GM12878 (cell line): ENCODE measurements at regions not wholly inside any gene's neighbourhood (a gene's known extent, or its start where the extent isn't known, plus 50 kb on each side); places are given as distances from the start of the nearest gene placed in this dataset.

Experiments
- ATAC-seq: fragments of 200-7000 bp; cut with Tn5 transposase; 3 replicates; pipeline ENCODE4 v1.9.1; 2020; ENCODE audit warnings: mild to moderate bottlenecking, moderate library complexity
- BruUV-seq: library from RNA; stranded (reverse); fragments of 400-500 nt; replicated peaks from 2 replicates; lab custom pipeline; 2021; lab: Mats Ljungman, UMichigan
- CTCF ChIA-PET: fragments of 300-600 bp; sonication (Branson Sonifier 250); formaldehyde crosslinking; extraction: SDS; loops from one replicate; lab custom pipeline; 2021; ENCODE audit warnings: inconsistent platforms; lab: Yijun Ruan, JAX
- POLR2A ChIA-PET: fragments of 350-600 bp; formaldehyde crosslinking; extraction: SDS; loops from one replicate; lab custom pipeline; 2021; ENCODE audit warnings: inconsistent platforms; lab: Charles Lee
- RAD21 ChIA-PET: fragments of 300-600 bp; sonication (Branson Sonifier 250); formaldehyde crosslinking; loops from one replicate; lab custom pipeline; 2023; ENCODE audit warnings: antibody characterized with exemption; ENCODE audit not compliant: unreplicated experiment; lab: Charles Lee
- SMC1A ChIA-PET: fragments of 300-600 bp; sonication (Branson Sonifier 250); formaldehyde crosslinking; loops from one replicate; lab custom pipeline; 2023; ENCODE audit not compliant: unreplicated experiment, uncharacterized antibody; lab: Charles Lee
- DNase-seq: peaks from one replicate; pipeline ENCODE4 v3.0.0-alpha.2; 2011; ENCODE audit warnings: low read depth, low spot score
- FAIRE-seq: peaks from 3 replicates; lab custom pipeline; 2011; peaks lifted over from hg19 to GRCh38; lab: Jason Lieb, UNC
- H2AFZ ChIP-seq: 2 replicates; pipeline ENCODE4 v1.6.0; 2011; ENCODE audit warnings: low read depth, low read length, control low read depth; ENCODE audit not compliant: control insufficient read depth
- H3K27ac ChIP-seq: 2 replicates; pipeline ENCODE4 v1.5.1; 2011; ENCODE audit warnings: control low read depth; ENCODE audit not compliant: control insufficient read depth, insufficient read depth
- H3K27me3 ChIP-seq, 2 experiments: replicated peaks in 1 of 2; 2 replicates each; pipeline versions ENCODE4 v1.6.0 to v1.6.1; 2011; ENCODE audit warnings: low read length in 1 of 2; ENCODE audit not compliant: control insufficient read depth in 2 of 2, insufficient read depth in 2 of 2
- H3K36me3 ChIP-seq, 2 experiments: 2 replicates each; pipeline ENCODE4 v1.5.1; 2011; ENCODE audit warnings: low read length in 1 of 2; ENCODE audit not compliant: control insufficient read depth in 2 of 2, insufficient read depth in 2 of 2
- H3K4me1 ChIP-seq: 2 replicates; pipeline ENCODE4 v1.6.1; 2011; ENCODE audit warnings: mild to moderate bottlenecking, low read length, moderate library complexity, mixed read lengths; ENCODE audit not compliant: control insufficient read depth, insufficient read depth
- H3K4me2 ChIP-seq: 2 replicates; pipeline ENCODE4 v1.6.0; 2011; ENCODE audit warnings: control low read depth; ENCODE audit not compliant: control insufficient read depth, insufficient read depth
- H3K4me3 ChIP-seq: fragments of 200-600 bp; sonication (generic); 2 replicates; pipeline ENCODE4 v1.5.1; 2016
- H3K79me2 ChIP-seq: 2 replicates; pipeline ENCODE4 v1.6.0; 2011; ENCODE audit warnings: low read length; ENCODE audit not compliant: control insufficient read depth, insufficient read depth
- H3K9ac ChIP-seq: 2 replicates; pipeline ENCODE4 v1.8.0; 2011; ENCODE audit warnings: low read length, control low read depth, mixed read lengths; ENCODE audit not compliant: control insufficient read depth, insufficient read depth
- H3K9me3 ChIP-seq: replicated peaks from 3 replicates; pipeline ENCODE4 v1.5.1; 2011; ENCODE audit warnings: mild to moderate bottlenecking, low read length; ENCODE audit not compliant: control insufficient read depth, insufficient read depth
- H4K20me1 ChIP-seq: 2 replicates; pipeline ENCODE4 v1.6.0; 2011; ENCODE audit not compliant: control insufficient read depth, insufficient read depth
- ASH2L ChIP-seq: fragments of 300-600, 200-600 bp; sonication (generic); IDR thresholded peaks from 2 replicates; pipeline ENCODE4 v1.6.1; 2017; ENCODE audit warnings: low read depth, mild to moderate bottlenecking, borderline replicate concordance
- CHD1 ChIP-seq: IDR thresholded peaks from 2 replicates; pipeline ENCODE4 v1.6.1; 2012; ENCODE audit warnings: low read depth, low read length, improper control_type of control experiment
- CHD2 ChIP-seq: IDR thresholded peaks from 2 replicates; pipeline ENCODE4 v1.6.1; 2011; ENCODE audit warnings: low read depth, low read length, improper control_type of control experiment, borderline replicate concordance
- EP300 ChIP-seq, 2 experiments: fragments of 150-350 bp in 1 of 2; IDR thresholded peaks; 2 replicates each; pipeline ENCODE4 v1.6.1; 2011 to 2012; ENCODE audit warnings: low read depth in 2 of 2, low read length in 2 of 2, borderline replicate concordance in 1 of 2, improper control_type of control experiment in 1 of 2, inconsistent platforms in 1 of 2; ENCODE audit not compliant: control insufficient read depth in 1 of 2
- ESRRA ChIP-seq: IDR thresholded peaks from 2 replicates; pipeline ENCODE4 v1.6.1; 2012; ENCODE audit warnings: mild to moderate bottlenecking, low read length, improper control_type of control experiment
- HDAC2 ChIP-seq: fragments of 200-600 bp; sonication (generic); IDR thresholded peaks from 2 replicates; pipeline ENCODE4 v1.6.1; 2017
- IKZF2 ChIP-seq, 2 experiments: fragments of 450-650 bp; IDR thresholded peaks; 2 replicates each; pipeline ENCODE4 v1.6.1; 2017; ENCODE audit warnings: mild to moderate bottlenecking in 2 of 2, moderate library complexity in 2 of 2
- MTA2 ChIP-seq: fragments of 450-650 bp; IDR thresholded peaks from 2 replicates; pipeline ENCODE4 v1.6.1; 2016; ENCODE audit warnings: low read depth, mild to moderate bottlenecking, moderate library complexity
- NFYA ChIP-seq: IDR thresholded peaks from 2 replicates; pipeline ENCODE4 v1.6.1; 2011; ENCODE audit warnings: low read depth, mild to moderate bottlenecking, low read length, improper control_type of control experiment, borderline replicate concordance
- PKNOX1 ChIP-seq: fragments of 450-650 bp; IDR thresholded peaks from 2 replicates; pipeline ENCODE4 v1.6.1; 2016; ENCODE audit warnings: mild to moderate bottlenecking
- RAD51 ChIP-seq: fragments of 450-650 bp; IDR thresholded peaks from 2 replicates; pipeline ENCODE4 v1.6.1; 2016; ENCODE audit warnings: moderate library complexity, mild to moderate bottlenecking, inconsistent platforms
- RCOR1 ChIP-seq: conservative IDR thresholded peaks from 2 replicates; pipeline ENCODE4 v1.6.1; 2012; ENCODE audit warnings: low read depth, low read length, improper control_type of control experiment
- RELB ChIP-seq: fragments of 450-650 bp; IDR thresholded peaks from 2 replicates; pipeline ENCODE4 v1.6.1; 2017; ENCODE audit warnings: low read depth, mild to moderate bottlenecking, moderate library complexity
- SMAD1 ChIP-seq: fragments of 450-650 bp; IDR thresholded peaks from 2 replicates; pipeline ENCODE4 v1.6.1; 2018; ENCODE audit warnings: mild to moderate bottlenecking, low read depth; ENCODE audit not compliant: partially characterized antibody
- SRF ChIP-seq, 2 experiments: IDR thresholded peaks; 2 replicates each; pipeline ENCODE4 v1.6.1; 2011; ENCODE audit warnings: low read depth in 2 of 2, low read length in 2 of 2, mild to moderate bottlenecking in 1 of 2, moderate library complexity in 1 of 2
- SUZ12 ChIP-seq: fragments of 200-600 bp; sonication (generic); IDR thresholded peaks from one replicate; pipeline ENCODE4 v1.6.1; 2018; ENCODE audit warnings: antibody characterized with exemption, mild to moderate bottlenecking; ENCODE audit not compliant: unreplicated experiment
- TBL1XR1 ChIP-seq: IDR thresholded peaks from 2 replicates; pipeline ENCODE4 v1.6.1; 2012; ENCODE audit warnings: low read depth, low read length, improper control_type of control experiment
- ZNF384 ChIP-seq: IDR thresholded peaks from 2 replicates; pipeline ENCODE4 v1.6.1; 2012; ENCODE audit warnings: low read depth, mild to moderate bottlenecking, low read length, improper control_type of control experiment, borderline replicate concordance
- WGBS: methylation state at CpG from one replicate; pipeline ENCODE4 v1.1.6; 2016; ENCODE audit warnings: low lambda C conversion rate; ENCODE audit not compliant: insufficient replicate concordance, insufficient coverage; ENCODE audit errors: missing lambda C conversion rate; 5-methylcytosine and 5-hydroxymethylcytosine counted together
- in situ Hi-C: fragments of 300-500 bp; cut with MboI; formaldehyde crosslinking; loops from 9 replicates; pipeline ENCODE4 v1.14.3; 2018; ENCODE audit warnings: mixed read lengths
- intact Hi-C: fragments of 100-400 bp; cut with micrococcal nuclease; formaldehyde crosslinking; loops from one replicate; pipeline ENCODE4 v1.14.2; 2022; ENCODE audit not compliant: unreplicated experiment

DNA sequence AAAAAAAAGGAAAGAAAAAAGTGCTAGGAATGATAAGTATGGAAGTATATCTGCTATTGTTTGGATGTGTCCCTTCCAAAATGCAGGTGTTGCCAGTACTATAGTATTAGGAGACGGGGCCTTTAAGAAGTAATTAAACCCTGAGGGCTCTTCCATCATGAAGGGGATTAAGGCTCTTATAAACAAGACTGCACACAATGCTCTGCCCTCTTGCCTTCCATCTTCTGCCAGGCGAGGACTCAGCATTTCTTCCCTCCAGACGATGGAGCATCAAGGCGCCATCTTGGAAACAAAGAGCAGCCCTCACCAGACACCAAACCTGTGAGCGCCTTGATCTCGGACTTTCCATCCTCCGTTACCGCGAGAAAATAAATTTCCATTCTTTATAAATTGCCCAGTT lies 120.1 kb upstream of the GPM6A start:
- Histone ChIP-seq H2AFZ (no peak overlapping the region), H3K4me2 (no peak overlapping the region), H3K4me3 (no peak overlapping the region), H4K20me1 (no peaks in the 10 kb centered on the region), H3K9ac (no peak overlapping the region), H3K9me3 (no peaks in the 10 kb centered on the region), H3K4me1 (no peaks in the 10 kb centered on the region), H3K27ac (no peak overlapping the region), H3K79me2 (no peaks in the 10 kb centered on the region), H3K36me3 (no peaks in the 10 kb centered on the region), H3K27me3 (no peaks in the 10 kb centered on the region)
- FAIRE-seq (no peak), DNase-seq (no peak), ATAC-seq (no peak)
- ChIA-PET CTCF (no interaction called here), RAD21 (interaction anchor here (0.7 kb wide), 1 partner anchor 10 kb away, joined by 4 read pairs; no protein-coding TSS in a partner anchor), SMC1A (interaction anchor here (0.7 kb wide), 1 partner anchor 258 kb away, joined by 4 read pairs; no protein-coding TSS in a partner anchor), POLR2A (no interaction called here)
- WGBS, result 68% methylated on average over 8 of the region's 9 CpGs
- BruUV-seq, result no TSS peak
- TF ChIP-seq RAD51, result no peak
- TF ChIP-seq ZNF384, result no peak
- no peak for TF ChIP-seq CHD1
- no peak for TF ChIP-seq SMAD1
- no peak for TF ChIP-seq CHD2
- TF ChIP-seq SRF (IDR thresholded peaks at IDR 0.05; ENCODE audit: low read depth in 2 of 2, low read length in 2 of 2), result no peak
- no peak for TF ChIP-seq NFYA
- TF ChIP-seq PKNOX1, result no peak
- no peak for TF ChIP-seq ASH2L
- no peak for TF ChIP-seq HDAC2
- TF ChIP-seq RCOR1, result no peak
- no peak for TF ChIP-seq TBL1XR1
- TF ChIP-seq IKZF2 (IDR thresholded peaks at IDR 0.05), result no peak
- TF ChIP-seq EP300 (IDR thresholded peaks at IDR 0.05; ENCODE audit: borderline replicate concordance in 1 of 2, control insufficient read depth in 1 of 2, low read depth in 2 of 2, low read length in 2 of 2), result no peak
- no peak for TF ChIP-seq MTA2
- TF ChIP-seq SUZ12, result no peak
- TF ChIP-seq RELB, result no peak
- TF ChIP-seq ESRRA, result no peak
- in situ Hi-C loops (no loop called here), intact Hi-C loops (no loop called here)
